Retinal pigment epithelial cell (primary cell): ENCODE measurements at regions not wholly inside any gene's neighbourhood (a gene's known extent, or its start where the extent isn't known, plus 50 kb on each side); places are given as distances from the start of the nearest gene placed in this dataset.

Experiments used
- DNase-seq: peaks from one replicate; pipeline ENCODE4 v3.0.0-alpha.2; 2010; ENCODE audit warnings: low read depth
- H3K4me3 ChIP-seq: 2 replicates; pipeline ENCODE4 v1.5.1; 2011; ENCODE audit warnings: mild to moderate bottlenecking, low read length, control low read depth, moderate library complexity
- TF ChIP-seq, protein P1 (sequence below): conservative IDR thresholded peaks from 2 replicates; pipeline ENCODE4 v1.5.1; 2011; ENCODE audit warnings: low read depth, low read length, control low read depth, inconsistent platforms

DNA sequence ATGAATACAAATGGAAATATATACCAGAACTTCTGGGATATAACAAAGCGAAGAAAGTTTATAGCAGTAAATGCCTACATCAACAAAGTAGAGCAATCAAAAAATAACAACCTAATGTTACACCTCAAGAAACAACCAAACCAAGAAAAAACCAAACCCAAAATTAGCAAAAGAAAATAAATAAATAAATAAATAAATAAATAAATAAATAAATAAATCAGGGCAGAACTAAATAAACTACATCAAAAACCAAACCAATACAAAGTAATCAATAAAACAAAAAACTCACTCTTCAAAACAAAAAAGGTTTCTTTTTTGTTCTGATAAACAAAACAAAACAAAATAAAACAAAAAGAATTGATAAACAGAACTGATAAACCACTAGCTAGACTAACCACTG is 88.4 kb upstream of the SPIN4 start:
- TF ChIP-seq, protein P1, sequence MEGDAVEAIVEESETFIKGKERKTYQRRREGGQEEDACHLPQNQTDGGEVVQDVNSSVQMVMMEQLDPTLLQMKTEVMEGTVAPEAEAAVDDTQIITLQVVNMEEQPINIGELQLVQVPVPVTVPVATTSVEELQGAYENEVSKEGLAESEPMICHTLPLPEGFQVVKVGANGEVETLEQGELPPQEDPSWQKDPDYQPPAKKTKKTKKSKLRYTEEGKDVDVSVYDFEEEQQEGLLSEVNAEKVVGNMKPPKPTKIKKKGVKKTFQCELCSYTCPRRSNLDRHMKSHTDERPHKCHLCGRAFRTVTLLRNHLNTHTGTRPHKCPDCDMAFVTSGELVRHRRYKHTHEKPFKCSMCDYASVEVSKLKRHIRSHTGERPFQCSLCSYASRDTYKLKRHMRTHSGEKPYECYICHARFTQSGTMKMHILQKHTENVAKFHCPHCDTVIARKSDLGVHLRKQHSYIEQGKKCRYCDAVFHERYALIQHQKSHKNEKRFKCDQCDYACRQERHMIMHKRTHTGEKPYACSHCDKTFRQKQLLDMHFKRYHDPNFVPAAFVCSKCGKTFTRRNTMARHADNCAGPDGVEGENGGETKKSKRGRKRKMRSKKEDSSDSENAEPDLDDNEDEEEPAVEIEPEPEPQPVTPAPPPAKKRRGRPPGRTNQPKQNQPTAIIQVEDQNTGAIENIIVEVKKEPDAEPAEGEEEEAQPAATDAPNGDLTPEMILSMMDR = no peak
- H3K4me3 ChIP-seq = no peak overlapping the region
- DNase-seq = no peak

DNA sequence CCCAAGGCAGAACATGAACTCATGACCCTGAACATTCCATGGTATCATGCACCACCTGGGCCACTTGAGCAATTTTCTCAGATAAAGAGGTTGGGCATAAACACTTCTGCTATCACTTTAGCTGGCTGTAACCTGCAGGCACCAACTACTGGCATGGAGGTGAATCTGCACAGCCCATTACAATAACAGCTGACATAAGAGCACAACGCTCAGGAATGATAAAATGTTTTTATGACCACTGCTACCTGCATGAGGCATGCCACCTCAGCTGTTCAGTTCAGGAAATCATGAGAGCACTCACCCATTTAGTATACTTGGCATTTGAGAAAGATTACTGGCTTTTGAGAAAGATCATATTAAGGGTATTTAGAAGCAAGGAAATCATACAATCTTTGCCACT is 85.7 kb upstream of the SPIN4 start:
- no peak overlapping the region for H3K4me3 ChIP-seq
- DNase-seq = no peak
- TF ChIP-seq, protein P1 = no peak

DNA sequence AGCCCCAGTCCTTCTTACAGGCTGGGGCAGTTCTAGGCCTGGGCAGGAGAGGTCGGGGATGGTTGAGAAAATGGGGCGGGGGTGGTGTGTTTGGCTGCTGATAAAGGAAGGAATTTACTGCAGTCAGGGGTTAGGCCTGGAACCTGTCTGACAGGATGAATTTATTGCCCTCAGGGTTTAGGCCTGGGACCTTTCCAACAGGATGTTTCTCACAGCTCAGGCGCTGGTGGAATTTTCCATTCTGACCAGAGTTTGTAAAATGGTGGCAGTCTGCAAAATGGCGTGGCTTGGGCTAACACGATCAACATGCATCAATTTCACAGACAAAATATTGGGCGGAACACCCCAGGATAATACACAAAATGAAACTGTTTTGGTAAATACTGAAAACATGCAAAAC is 83.5 kb upstream of the SPIN4 start:
- DNase-seq = no peak
- no peak overlapping the region for H3K4me3 ChIP-seq
- TF ChIP-seq, protein P1 = no peak

DNA sequence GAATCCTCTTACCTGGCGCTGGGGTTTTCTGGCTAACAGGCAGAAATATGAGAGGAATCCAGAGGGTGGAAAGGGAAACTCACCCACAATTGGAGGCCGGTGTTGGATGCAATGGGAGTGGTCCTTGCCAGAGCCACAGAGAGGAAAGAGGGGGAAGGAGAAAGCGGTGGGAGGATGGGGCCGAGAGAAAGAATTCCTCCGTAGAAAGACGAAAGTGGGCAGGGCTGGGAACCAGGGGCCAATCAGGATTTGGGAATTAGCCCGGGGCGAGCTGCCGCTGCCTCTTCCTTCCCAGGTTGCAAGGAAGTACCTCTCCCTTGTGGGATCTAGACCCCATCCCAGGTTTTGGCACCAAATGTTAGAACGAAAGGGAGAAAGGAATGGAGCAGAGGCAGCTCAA is 83.1 kb upstream of the SPIN4 start:
- DNase-seq = no peak
- no peak overlapping the region for H3K4me3 ChIP-seq
- TF ChIP-seq, protein P1 = no peak

DNA sequence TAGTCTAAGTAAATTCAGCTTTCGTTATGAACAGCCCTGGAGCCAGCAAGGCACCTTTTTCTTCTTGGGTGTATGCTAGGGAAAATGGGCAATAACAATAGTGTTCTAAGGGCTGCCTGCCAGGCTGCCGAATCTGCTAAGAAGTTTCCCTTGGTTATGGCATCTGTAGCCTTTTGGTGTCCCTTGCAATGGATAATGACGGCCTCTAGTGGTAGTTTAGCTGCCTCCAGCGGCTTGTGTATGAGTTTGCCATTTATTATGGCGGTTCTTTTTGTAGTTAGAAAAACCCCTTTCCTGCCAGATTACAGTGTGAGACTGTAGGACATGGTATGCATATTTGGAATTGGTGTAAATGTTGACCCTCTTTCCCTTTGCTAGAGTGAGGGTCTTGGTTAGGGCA is 78.9 kb upstream of the SPIN4 start:
- TF ChIP-seq, protein P1 = no peak

DNA sequence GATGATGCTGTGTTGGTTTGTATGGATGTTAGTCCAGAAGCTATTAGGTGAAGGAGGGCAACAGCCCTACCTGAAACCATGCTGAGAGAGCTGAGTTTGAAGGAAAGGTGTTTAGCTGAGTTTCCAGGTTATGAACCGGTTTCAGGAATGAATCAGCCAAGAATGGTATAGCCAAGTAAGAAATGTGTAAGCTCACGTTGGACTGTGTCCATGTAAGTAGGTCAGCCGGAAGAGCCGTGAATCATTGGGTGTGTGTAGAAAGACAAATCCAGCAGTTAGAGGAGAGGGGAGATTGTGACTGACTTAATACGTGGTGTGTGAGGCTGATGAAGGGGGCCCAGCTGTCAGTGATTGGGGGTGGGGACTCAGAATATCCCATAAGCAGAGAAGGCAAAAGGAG is 77.2 kb upstream of the SPIN4 start:
- H3K4me3 ChIP-seq = no peak overlapping the region
- TF ChIP-seq, protein P1 = no peak
- DNase-seq = peak; percentile 0

More for the DNA sequence above, 78.9 kb upstream of the SPIN4 start:
- no peak overlapping the region for H3K4me3 ChIP-seq
- no peak for DNase-seq

DNA sequence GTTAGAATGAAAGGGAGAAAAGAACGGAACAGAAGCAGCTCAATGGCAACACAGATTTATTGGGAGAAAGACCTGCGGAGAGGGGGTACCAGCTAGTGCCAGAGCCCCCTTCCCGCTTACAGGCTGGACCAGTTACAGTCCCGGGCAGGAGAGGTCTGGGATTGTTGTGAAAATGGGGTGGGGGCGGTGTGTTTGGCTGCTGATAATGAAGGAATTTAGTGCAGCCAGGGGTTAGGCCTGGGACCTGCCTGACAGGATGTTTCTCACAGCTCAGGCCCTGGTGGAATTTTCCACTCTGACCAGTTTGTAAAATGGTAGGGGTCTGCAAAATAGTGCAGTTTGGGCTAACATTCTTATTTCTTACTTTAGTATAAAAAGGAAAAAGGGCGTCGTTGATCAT is 75.4 kb upstream of the SPIN4 start:
- TF ChIP-seq, protein P1 = no peak
- no peak for DNase-seq
- no peak overlapping the region for H3K4me3 ChIP-seq
